ENCODE measurements at regions not wholly inside any gene's neighbourhood (a gene's known extent, or its start where the extent isn't known, plus 50 kb on each side); places are given as distances from the start of the nearest gene placed in this dataset.

- CTCF ChIA-PET: no interaction called here
- no peak overlapping the region for H3K27ac ChIP-seq (ENCODE audit: extremely low read depth, low read depth, low read length)
Observed at GRCh38 chr2:16999347-17000183, 333.9 kb upstream of the CYRIA start.

GRCh38 chr2:16978301-16978700 lies 312.7 kb upstream of the CYRIA start:
- H3K4me3 ChIP-seq (ENCODE audit: low read depth, low read length): no peak overlapping the region
- no peak overlapping the region for H3K27ac ChIP-seq (ENCODE audit: extremely low read depth, low read depth, low read length)
- H3K36me3 ChIP-seq (ENCODE audit: control insufficient read depth in 2 of 2, insufficient read depth in 1 of 2, low read length in 2 of 2): no peaks in the 10 kb centered on the region
- no peaks in the 10 kb centered on the region for H3K4me1 ChIP-seq (ENCODE audit: control insufficient read depth, insufficient read depth, low read length)
- ChIA-PET CTCF (no interaction called here), POLR2A (no interaction called here)
- no peaks in the 10 kb centered on the region for H3K9me3 ChIP-seq (ENCODE audit: control insufficient read depth, insufficient read depth, low read depth, low read length)
- TF ChIP-seq INSM2 (tag by site-specific recombination; IDR thresholded peaks at IDR 0.05) (no peak), ZSCAN18 (tag by site-specific recombination; IDR thresholded peaks at IDR 0.05) (no peak), ZBTB10 (tag by site-specific recombination; IDR thresholded peaks at IDR 0.05) (no peak), ZNF350 (tag by site-specific recombination; IDR thresholded peaks at IDR 0.05) (no peak), ZBTB26 (tag by site-specific recombination; optimal IDR thresholded peaks at IDR 0.05) (no peak), ZNF704 (tag by site-specific recombination; IDR thresholded peaks at IDR 0.05) (no peak), KLF16 (tag by site-specific recombination; IDR thresholded peaks at IDR 0.05) (no peak), ZNF24 (tag by site-specific recombination; IDR thresholded peaks at IDR 0.05) (no peak), ZNF707 (tag by site-specific recombination; IDR thresholded peaks at IDR 0.05) (no peak), ZNF791 (tag by site-specific recombination; IDR thresholded peaks at IDR 0.05) (no peak), ZNF747 (tag by site-specific recombination; IDR thresholded peaks at IDR 0.05) (no peak), HOXA7 (CRISPR knock-in tag; IDR thresholded peaks at IDR 0.05; ENCODE audit: borderline replicate concordance) (no peak), ZNF394 (tag by site-specific recombination; IDR thresholded peaks at IDR 0.05; ENCODE audit: borderline replicate concordance) (no peak)

More at GRCh38 chr2:16999347-17000183, 333.9 kb upstream of the CYRIA start:
- no peak overlapping the region for H3K4me3 ChIP-seq (ENCODE audit: low read depth, low read length)
- TF ChIP-seq ZNF830 (tag by site-specific recombination; IDR thresholded peaks at IDR 0.05; ENCODE audit: low read depth) (no peak), ZNF707 (tag by site-specific recombination; IDR thresholded peaks at IDR 0.05) (no peak), IKZF3 (tag by site-specific recombination; IDR thresholded peaks at IDR 0.05) (no peak), ZSCAN4 (tag by site-specific recombination; IDR thresholded peaks at IDR 0.05) (no peak), ZNF174 (tag by site-specific recombination; IDR thresholded peaks at IDR 0.05) (no peak), ZNF280C (tag by site-specific recombination; IDR thresholded peaks at IDR 0.05) (no peak), KLF16 (tag by site-specific recombination; IDR thresholded peaks at IDR 0.05) (no peak), HOXD13 (CRISPR knock-in tag; IDR thresholded peaks at IDR 0.05; ENCODE audit: borderline replicate concordance) (no peak), ZNF138 (tag by site-specific recombination; IDR thresholded peaks at IDR 0.05; ENCODE audit: borderline replicate concordance) (no peak), WT1 (tag by site-specific recombination; IDR thresholded peaks at IDR 0.05) (no peak)
- no peaks in the 10 kb centered on the region for H3K36me3 ChIP-seq (ENCODE audit: control insufficient read depth in 2 of 2, insufficient read depth in 1 of 2, low read length in 2 of 2)
- POLR2A ChIA-PET: no interaction called here
- no peaks in the 10 kb centered on the region for H3K4me1 ChIP-seq (ENCODE audit: control insufficient read depth, insufficient read depth, low read length)
- no peaks in the 10 kb centered on the region for H3K9me3 ChIP-seq (ENCODE audit: control insufficient read depth, insufficient read depth, low read depth, low read length)
